HG02943 (cell line): ENCODE measurements at regions not wholly inside any gene's neighbourhood (a gene's known extent, or its start where the extent isn't known, plus 50 kb on each side); places are given as distances from the start of the nearest gene placed in this dataset.

Experiments used
- ATAC-seq: cut with Tn5 transposase; IDR thresholded peaks from one replicate; pipeline ENCODE4 v1.9.1; 2021; ENCODE audit warnings: mild to moderate bottlenecking, low read depth, moderate library complexity; ENCODE audit not compliant: unreplicated experiment

GRCh38 chr5:63894690-63895089 lies 67.6 kb downstream of the HTR1A start:
- ATAC-seq: no peak

GRCh38 chr5:63878788-63879187 lies 83.5 kb downstream of the HTR1A start:
- ATAC-seq: no peak

- no peak for ATAC-seq
Measured at GRCh38 chr5:63877961-63878360, 84.3 kb downstream of the HTR1A start.

GRCh38 chr5:63860379-63860778 lies 101.9 kb downstream of the HTR1A start:
- no peak for ATAC-seq

- no peak for ATAC-seq
Measured at GRCh38 chr5:63854076-63854475, 108.2 kb downstream of the HTR1A start.

GRCh38 chr5:63843190-63843589 lies 119.1 kb downstream of the HTR1A start:
- no peak for ATAC-seq

GRCh38 chr5:63837437-63837836 lies 124.8 kb downstream of the HTR1A start:
- ATAC-seq: no peak

- no peak for ATAC-seq
Measured at GRCh38 chr5:63831381-63831780, 130.9 kb downstream of the HTR1A start.

- no peak for ATAC-seq
Measured at GRCh38 chr5:63825984-63826383, 136.3 kb downstream of the HTR1A start.

- no peak for ATAC-seq
Measured at GRCh38 chr5:63823583-63823982, 138.7 kb downstream of the HTR1A start.

GRCh38 chr5:63822614-63823013 lies 139.6 kb downstream of the HTR1A start:
- no peak for ATAC-seq

GRCh38 chr5:63820577-63820976 lies 141.7 kb downstream of the HTR1A start:
- ATAC-seq: no peak

- ATAC-seq: no peak
Measured at GRCh38 chr5:63812693-63813092, 149.6 kb downstream of the HTR1A start.

GRCh38 chr5:63811961-63812360 lies 150.3 kb downstream of the HTR1A start:
- no peak for ATAC-seq

- ATAC-seq: no peak
Measured at GRCh38 chr5:63811286-63811685, 151.0 kb downstream of the HTR1A start.

GRCh38 chr5:63805151-63805550 lies 157.1 kb downstream of the HTR1A start:
- ATAC-seq: no peak

GRCh38 chr5:63803165-63803564 lies 159.1 kb downstream of the HTR1A start:
- ATAC-seq: no peak

GRCh38 chr5:63794979-63795378 lies 167.3 kb downstream of the HTR1A start:
- ATAC-seq: no peak

GRCh38 chr5:63794296-63794695 lies 167.9 kb downstream of the HTR1A start:
- no peak for ATAC-seq

GRCh38 chr5:63774939-63775338 lies 187.3 kb downstream of the HTR1A start:
- ATAC-seq: no peak

- ATAC-seq: no peak
Measured at GRCh38 chr5:63768221-63768620, 194.0 kb downstream of the HTR1A start.

- no peak for ATAC-seq
Measured at GRCh38 chr5:63760965-63761364, 201.3 kb downstream of the HTR1A start.

- no peak for ATAC-seq
Measured at GRCh38 chr5:63743096-63743798, 219.0 kb downstream of the HTR1A start.
